ENCODE measurements at regions not wholly inside any gene's neighbourhood (a gene's known extent, or its start where the extent isn't known, plus 50 kb on each side); places are given as distances from the start of the nearest gene placed in this dataset.

DNA sequence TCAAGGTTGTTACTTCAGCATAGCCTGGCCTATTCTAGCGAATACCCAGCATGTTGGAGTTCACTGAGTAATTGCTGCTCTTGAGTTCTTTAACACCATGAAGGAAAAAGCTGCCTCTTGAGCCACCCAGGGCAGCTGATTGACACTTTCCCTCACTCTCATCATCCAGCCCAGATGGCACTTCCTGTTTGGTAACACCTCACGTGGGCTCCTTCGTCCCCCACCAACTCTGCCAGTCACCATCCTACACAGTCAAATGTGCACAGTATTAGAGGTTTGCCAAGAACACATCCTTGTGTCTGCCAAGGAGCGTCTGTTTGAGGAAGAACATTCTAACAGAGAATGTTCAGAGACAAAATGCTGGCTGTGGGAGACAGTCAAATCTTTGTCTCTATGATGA lies 266.3 kb downstream of the RPLP1 start:
- TF ChIP-seq POLR2A (IDR thresholded peaks at IDR 0.05) (no peak), POLR2AphosphoS5 (IDR thresholded peaks at IDR 0.05) (no peak), EP300 (IDR thresholded peaks at IDR 0.05) (no peak)
- TF ChIP-seq, protein P1, sequence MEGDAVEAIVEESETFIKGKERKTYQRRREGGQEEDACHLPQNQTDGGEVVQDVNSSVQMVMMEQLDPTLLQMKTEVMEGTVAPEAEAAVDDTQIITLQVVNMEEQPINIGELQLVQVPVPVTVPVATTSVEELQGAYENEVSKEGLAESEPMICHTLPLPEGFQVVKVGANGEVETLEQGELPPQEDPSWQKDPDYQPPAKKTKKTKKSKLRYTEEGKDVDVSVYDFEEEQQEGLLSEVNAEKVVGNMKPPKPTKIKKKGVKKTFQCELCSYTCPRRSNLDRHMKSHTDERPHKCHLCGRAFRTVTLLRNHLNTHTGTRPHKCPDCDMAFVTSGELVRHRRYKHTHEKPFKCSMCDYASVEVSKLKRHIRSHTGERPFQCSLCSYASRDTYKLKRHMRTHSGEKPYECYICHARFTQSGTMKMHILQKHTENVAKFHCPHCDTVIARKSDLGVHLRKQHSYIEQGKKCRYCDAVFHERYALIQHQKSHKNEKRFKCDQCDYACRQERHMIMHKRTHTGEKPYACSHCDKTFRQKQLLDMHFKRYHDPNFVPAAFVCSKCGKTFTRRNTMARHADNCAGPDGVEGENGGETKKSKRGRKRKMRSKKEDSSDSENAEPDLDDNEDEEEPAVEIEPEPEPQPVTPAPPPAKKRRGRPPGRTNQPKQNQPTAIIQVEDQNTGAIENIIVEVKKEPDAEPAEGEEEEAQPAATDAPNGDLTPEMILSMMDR (IDR thresholded peaks at IDR 0.05), result no peak

Measured in gastroesophageal sphincter (tissue), 3 donors.